Mammary epithelial cell (primary cell): ENCODE measurements at regions not wholly inside any gene's neighbourhood (a gene's known extent, or its start where the extent isn't known, plus 50 kb on each side); places are given as distances from the start of the nearest gene placed in this dataset.

Source experiments
- CTCF ChIP-seq, 2 donors: IDR thresholded peaks in 1 of 2; conservative IDR thresholded peaks in 1 of 2; 2 replicates each; pipeline ENCODE4 v1.5.1; 2011 to 2012; ENCODE audit warnings: inconsistent platforms in 2 of 2, low read length in 2 of 2, mild to moderate bottlenecking in 2 of 2, control low read depth in 1 of 2, low read depth in 1 of 2; ENCODE audit not compliant: insufficient read depth in 1 of 2; ENCODE audit errors: extremely low read depth in 1 of 2
- EZH2 ChIP-seq: IDR thresholded peaks from 2 replicates; pipeline ENCODE4 v1.6.1; 2012; ENCODE audit warnings: low read length, inconsistent platforms, borderline replicate concordance

- TF ChIP-seq CTCF (conservative IDR thresholded peaks at IDR 0.05 in 1 of 2, IDR thresholded peaks at IDR 0.05 in 1 of 2; ENCODE audit: extremely low read depth in 1 of 2, insufficient read depth in 1 of 2, low read depth in 1 of 2, low read length in 2 of 2) (no peak), EZH2 (no peak)
Measured at GRCh38 chr2:240319221-240319854, 116.1 kb upstream of the GPC1 start.
